ENCODE measurements at regions not wholly inside any gene's neighbourhood (a gene's known extent, or its start where the extent isn't known, plus 50 kb on each side); places are given as distances from the start of the nearest gene placed in this dataset.
"Not testable (repeated sequence)": the region's sequence is repeated elsewhere in the genome, so short reads cannot be mapped to it uniquely, and the experiment has no call there.

- no peak overlapping the region for H3K27ac ChIP-seq
- no peak for TF ChIP-seq ZFX (IDR thresholded peaks at IDR 0.05)
- no peak for TF ChIP-seq CTCF (conservative IDR thresholded peaks at IDR 0.05)
Measured at GRCh38 chrX:88883200-88883599, 136.2 kb downstream of the CPXCR1 start.

- no peak for TF ChIP-seq ZFX (IDR thresholded peaks at IDR 0.05)
- H3K27ac ChIP-seq: peak overlapping the region; percentile 29; the same call in 1 of the 2 replicates
Measured at GRCh38 chrX:88886908-88887307, 139.9 kb downstream of the CPXCR1 start.

GRCh38 chrX:88903989-88904718, 157.1 kb downstream of the CPXCR1 start:
- no peak for TF ChIP-seq CTCF (conservative IDR thresholded peaks at IDR 0.05)
- H3K27ac ChIP-seq: no peak overlapping the region

GRCh38 chrX:88908056-88908455, 161.0 kb downstream of the CPXCR1 start:
- no peak for TF ChIP-seq CTCF (conservative IDR thresholded peaks at IDR 0.05)
- TF ChIP-seq ZFX (IDR thresholded peaks at IDR 0.05): no peak

GRCh38 chrX:88937616-88938015, 190.6 kb downstream of the CPXCR1 start:
- H3K27ac ChIP-seq: no peak overlapping the region

More at GRCh38 chrX:88908056-88908455, 161.0 kb downstream of the CPXCR1 start:
- H3K27ac ChIP-seq: no peak overlapping the region

GRCh38 chrX:88940904-88941303, 193.9 kb downstream of the CPXCR1 start:
- H3K27ac ChIP-seq: no peak overlapping the region
- TF ChIP-seq ZFX (IDR thresholded peaks at IDR 0.05) (no peak), CTCF (conservative IDR thresholded peaks at IDR 0.05) (no peak)

More at GRCh38 chrX:88937616-88938015, 190.6 kb downstream of the CPXCR1 start:
- no peak for TF ChIP-seq ZFX (IDR thresholded peaks at IDR 0.05)

GRCh38 chrX:88944661-88945060, 197.6 kb downstream of the CPXCR1 start:
- no peak overlapping the region for H3K27ac ChIP-seq
- TF ChIP-seq ZFX (IDR thresholded peaks at IDR 0.05): no peak
- TF ChIP-seq CTCF (conservative IDR thresholded peaks at IDR 0.05): no peak

GRCh38 chrX:88956059-88956458, 209.0 kb downstream of the CPXCR1 start:
- H3K27ac ChIP-seq: not testable (repeated sequence)

- TF ChIP-seq ZFX (IDR thresholded peaks at IDR 0.05) (no peak), CTCF (conservative IDR thresholded peaks at IDR 0.05) (no peak)
Measured at GRCh38 chrX:88977835-88978234, 230.8 kb downstream of the CPXCR1 start.

More at GRCh38 chrX:88977835-88978234, 230.8 kb downstream of the CPXCR1 start:
- no peak overlapping the region for H3K27ac ChIP-seq
